HG02623 (cell line): ENCODE measurements at regions not wholly inside any gene's neighbourhood (a gene's known extent, or its start where the extent isn't known, plus 50 kb on each side); places are given as distances from the start of the nearest gene placed in this dataset.
"Not testable (repeated sequence)": the region's sequence is repeated elsewhere in the genome, so short reads cannot be mapped to it uniquely, and the experiment has no call there.

Experiments
- ATAC-seq: cut with Tn5 transposase; IDR thresholded peaks from one replicate; pipeline ENCODE4 v1.9.1; 2021; ENCODE audit warnings: moderate library complexity; ENCODE audit not compliant: unreplicated experiment

DNA sequence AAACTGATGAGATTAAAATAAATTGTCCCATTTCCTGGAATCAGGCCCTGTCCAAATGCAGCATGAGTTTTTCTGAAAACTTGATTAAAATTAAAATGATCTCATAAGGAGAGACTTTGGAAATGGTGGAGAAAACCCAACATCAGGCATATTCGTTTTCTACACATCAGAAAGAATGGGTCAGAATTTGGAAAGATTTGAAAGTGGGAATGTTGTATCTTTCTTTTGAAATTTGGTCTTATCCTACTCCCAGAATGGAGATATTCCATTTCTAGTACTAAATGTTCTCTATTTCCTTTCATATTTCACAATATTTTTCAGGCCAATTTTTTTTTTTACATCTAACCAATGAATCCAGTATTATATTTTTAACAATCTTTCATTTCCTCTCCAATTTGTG, 223.9 kb upstream of the RXFP2 start:
- ATAC-seq = no peak

DNA sequence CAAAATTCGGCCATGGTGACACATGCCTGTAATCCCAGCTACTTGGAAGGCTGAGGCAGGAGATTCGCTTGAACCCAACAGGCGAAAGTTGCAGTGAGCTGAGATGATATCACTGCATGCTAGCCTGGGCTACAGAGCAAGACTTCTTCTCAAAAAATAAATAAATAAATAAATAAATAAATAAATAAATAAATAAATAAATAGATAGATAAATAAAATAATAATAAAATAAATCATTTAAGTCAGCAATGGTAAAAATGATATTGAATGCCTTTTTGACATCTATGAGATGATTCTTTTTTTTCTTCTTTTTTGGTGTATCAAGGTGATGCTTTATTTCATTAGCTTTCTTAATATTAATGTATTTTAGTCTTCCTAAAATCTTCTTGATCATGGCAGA, 221.7 kb upstream of the RXFP2 start:
- no peak for ATAC-seq

- ATAC-seq = no peak
Measured at GRCh38 chr13:31518645-31519044, 220.7 kb upstream of the RXFP2 start.

DNA sequence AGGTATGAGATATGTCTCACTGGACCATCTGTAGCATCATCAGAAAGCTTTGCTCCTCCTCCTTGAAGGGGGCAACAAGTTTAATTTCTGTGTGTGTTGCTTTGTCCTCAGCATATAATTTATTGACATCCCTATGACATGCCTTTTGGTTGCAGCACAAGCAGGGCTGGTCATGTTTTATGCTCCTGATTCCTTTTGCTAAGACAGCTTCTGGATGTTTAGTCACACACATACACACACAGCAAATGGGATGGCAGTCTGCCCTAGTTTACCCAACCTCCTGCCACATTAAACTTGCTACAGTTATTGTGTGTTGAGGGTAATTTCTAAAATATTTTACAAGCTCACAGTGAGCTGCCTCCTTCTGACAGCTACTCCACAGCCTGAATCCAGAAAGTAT, 217.9 kb upstream of the RXFP2 start:
- no peak for ATAC-seq

DNA sequence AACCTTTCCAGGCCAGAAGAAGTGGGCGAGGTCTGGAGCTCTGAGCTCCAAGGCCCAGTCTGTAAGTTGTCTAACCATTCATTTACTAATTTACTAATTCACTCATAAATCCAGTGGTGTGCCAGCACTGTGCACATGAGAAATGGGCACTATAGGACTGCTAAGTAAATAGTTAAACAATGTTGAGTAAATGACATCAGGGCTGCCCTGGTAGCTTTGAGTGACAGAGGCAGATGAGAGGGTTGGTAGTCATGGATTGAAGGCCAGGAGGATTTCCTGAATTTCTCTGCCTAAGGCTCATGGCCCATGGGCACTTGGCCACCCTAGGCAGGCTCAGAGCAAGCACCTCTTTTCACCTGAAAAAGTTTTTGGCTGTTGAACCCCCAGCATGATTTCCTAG, 216.9 kb upstream of the RXFP2 start:
- no peak for ATAC-seq

GRCh38 chr13:31528176-31528575, 211.2 kb upstream of the RXFP2 start:
- ATAC-seq = no peak

DNA sequence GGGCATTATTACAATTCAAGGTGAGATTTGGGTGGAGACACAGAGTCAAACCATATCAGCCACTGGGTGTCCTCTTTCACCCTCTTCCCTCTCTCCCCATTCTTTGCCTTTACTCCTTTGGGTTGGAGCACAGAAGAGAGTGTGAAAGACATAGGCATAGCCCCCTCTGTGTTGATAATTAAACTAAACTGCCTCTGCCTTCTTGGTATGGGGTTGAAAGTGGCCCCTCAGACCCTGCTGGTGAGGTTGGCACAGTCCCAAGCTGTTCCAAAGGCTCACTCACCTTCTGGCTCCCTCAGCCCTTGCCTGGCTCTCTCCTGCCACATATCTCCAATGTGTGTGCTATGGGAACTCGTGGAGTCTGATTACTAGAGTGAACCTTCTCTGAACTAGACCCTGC, 210.6 kb upstream of the RXFP2 start:
- no peak for ATAC-seq

DNA sequence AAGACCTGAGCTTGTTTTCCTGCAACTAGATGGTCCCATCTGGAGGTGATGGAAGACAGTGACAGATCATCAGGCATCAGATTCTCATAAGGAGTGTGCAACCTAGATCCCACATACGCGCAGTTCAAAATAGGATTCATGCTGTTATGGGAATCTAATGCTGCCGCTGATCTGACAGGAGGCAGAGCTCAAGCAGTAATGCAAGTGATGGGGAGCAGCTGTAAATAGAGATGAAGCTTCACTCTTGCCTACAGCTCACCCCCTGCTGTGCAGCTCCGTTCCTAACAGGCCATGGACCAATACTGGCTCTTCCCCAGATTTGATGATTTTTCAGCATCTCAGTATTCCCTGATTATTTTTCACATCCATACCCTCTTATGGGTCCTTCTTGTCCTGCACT, 208.4 kb upstream of the RXFP2 start:
- no peak for ATAC-seq

DNA sequence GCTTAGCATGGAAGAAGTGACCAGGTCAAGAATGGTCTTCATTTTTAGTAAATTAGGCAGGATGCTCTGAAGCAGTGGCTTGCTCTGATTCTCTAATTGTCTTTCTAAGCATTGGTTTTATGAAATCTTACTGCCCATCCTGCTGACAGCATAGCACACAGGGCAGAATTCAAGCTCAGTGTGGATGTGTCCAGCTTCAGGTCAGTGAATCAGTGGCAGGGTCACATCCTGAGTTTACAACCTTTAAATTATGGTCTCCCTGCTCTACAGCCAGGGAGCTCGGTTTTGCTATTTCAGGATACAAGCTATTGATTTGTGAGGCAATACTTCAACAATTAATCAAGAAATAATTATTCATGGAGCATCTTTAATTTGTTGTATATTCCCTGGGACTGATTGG, 202.3 kb upstream of the RXFP2 start:
- no peak for ATAC-seq

GRCh38 chr13:31538067-31539042, 201.0 kb upstream of the RXFP2 start:
- ATAC-seq = no peak

DNA sequence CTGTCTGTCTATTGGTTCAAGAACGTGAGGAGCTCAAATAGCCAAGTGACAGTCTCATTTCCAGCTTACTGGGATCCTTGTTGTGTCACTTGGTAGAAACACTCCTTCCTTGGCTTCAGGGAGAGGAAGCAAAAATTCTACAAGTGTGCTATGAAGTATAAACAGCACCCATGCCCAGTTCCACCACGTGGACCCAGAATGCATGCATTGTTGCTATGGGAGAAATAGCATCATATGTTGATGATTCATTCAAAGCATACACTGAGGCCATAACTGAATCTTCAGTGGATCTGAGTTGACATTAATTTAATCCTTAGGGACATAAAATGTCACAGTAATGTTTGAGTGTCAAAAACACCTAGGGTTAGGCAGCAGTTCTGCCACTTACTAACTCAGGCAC, 199.0 kb upstream of the RXFP2 start:
- ATAC-seq = no peak

- no peak for ATAC-seq
Measured at GRCh38 chr13:31543190-31543589, 196.1 kb upstream of the RXFP2 start.

DNA sequence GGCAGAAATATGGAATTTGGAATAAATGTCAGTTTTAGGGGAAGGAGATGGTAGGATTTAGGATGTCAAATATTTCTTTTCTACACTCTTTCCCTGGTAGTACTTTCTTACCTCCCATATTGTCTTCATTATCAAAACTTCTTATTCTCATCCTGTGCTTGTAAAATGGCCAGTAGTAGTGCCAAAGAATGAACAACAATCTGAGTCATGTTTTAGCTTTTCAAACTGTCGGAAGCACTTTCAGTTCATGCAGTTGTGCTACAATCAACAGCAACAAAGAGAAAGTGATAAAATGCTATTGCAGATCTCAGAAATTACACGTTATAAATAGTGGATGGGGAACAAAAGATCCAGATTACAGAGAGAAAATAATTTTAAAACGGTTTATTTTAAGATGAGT, 193.7 kb upstream of the RXFP2 start:
- no peak for ATAC-seq

- no peak for ATAC-seq
Measured at GRCh38 chr13:31556376-31556775, 182.9 kb upstream of the RXFP2 start.

- not testable (repeated sequence) for ATAC-seq
Measured at GRCh38 chr13:31584221-31584620, 155.1 kb upstream of the RXFP2 start.

GRCh38 chr13:31587698-31588266, 151.5 kb upstream of the RXFP2 start:
- no peak for ATAC-seq

DNA sequence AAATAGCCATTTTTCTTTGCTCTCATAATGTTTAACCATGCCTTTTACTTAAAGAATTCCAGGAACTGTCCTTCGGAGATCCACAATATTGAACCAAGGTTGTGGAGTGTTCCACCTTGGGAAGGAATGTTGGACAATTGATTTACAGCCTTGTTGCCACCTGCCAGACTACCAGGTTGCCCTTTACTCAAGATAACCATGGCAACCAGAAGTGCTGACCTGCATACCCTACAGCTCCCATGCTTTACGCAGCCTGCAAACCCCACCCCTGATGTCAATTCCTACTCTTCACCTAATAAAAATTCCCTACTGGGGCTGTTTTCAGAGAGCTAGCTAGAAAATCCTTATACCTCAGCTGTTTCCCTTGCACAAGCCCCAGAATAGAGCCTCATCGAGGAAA, 151.0 kb upstream of the RXFP2 start:
- ATAC-seq = no peak

DNA sequence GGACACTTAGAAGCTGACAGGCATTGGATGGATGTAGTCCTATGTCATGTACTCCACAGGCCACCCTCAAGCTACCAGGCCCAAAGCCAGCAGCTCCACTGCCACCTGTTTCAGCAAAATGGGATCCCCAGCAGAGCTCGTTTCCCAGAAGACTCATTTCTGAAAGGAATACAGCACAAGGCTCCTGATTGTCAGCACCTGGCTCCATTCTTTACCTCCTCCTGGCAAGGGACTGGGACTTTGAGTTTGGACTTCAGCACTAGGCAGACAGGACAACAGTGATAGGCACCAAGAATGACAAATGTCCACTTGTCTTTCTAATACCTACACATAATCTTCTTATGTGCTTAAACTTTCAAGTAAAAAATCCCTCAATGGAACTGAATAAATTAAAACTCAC, 150.4 kb upstream of the RXFP2 start:
- ATAC-seq = no peak

DNA sequence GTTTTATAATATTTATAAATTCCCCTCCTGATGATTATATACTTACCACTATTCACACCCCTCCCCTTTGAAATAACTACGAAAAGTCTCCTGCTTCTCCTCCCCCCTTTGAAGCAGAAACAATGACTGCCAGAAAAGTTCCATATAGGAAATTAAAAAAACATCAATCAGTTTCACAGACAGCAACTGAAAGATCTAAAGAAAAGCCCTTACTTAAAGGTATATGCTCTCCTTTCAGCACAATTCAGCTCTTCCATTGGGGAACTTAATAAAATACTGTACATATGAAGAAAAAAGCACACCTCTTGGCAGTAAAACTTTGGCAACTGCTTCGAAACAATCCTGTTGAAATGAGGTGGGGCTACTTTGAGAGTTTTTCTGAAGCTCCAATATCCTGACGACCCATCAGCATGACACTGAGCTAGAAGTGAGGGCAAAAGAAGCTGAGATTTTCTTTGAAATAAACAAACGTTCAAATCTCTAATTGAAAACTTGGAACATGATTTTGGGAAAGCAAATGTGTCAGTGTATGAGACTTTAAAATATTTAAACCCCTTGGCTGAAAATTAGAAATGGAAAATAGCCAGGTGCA, 147.6 kb upstream of the RXFP2 start:
- no peak for ATAC-seq

DNA sequence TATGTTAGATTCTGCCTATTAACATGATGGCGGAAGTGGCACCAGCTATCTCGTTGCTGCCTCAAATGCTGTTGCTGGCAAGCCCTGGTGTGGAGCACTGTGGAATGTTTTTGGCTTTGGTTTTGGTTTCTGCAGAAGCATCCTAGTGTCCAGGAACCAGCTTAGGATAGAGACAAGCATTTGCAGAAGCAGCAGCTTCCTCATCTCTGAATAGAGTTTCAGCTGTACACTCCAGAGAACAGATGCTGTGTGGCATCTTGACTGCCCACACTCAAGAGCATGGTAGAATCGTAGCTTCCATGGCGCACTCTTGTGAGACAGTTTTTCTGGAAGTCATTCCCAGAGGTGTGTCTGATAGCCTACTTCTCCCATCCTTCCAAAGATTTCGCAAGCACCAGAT, 145.3 kb upstream of the RXFP2 start:
- no peak for ATAC-seq

DNA sequence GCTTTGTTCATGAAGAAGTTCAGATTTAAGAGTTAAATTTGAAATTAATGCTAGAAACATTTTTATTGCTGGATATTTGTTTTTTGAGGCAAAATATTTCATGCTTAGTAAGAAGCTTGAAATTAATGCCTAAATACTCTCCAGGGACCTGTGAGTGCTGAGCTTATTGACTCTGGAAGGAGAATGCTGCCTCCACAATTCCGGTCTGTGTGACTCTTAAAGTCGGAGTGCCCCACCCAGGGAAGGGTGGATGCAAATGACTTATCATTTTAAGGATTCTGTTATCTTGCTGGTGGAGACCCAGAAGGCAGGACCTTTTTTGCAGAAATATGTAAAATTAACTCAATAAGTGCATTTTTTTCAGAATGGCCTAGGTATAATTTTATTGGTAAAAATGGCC, 143.8 kb upstream of the RXFP2 start:
- no peak for ATAC-seq

GRCh38 chr13:31598990-31599389, 140.3 kb upstream of the RXFP2 start:
- no peak for ATAC-seq
